OCI-LY1 (cell line): ENCODE measurements at regions not wholly inside any gene's neighbourhood (a gene's known extent, or its start where the extent isn't known, plus 50 kb on each side); places are given as distances from the start of the nearest gene placed in this dataset.

Source experiments
- EZH2 ChIP-seq: fragments of 200-600 bp; sonication (generic), shearing (Covaris generic); IDR thresholded peaks from 2 replicates; pipeline ENCODE4 v1.8.0; 2017; ENCODE audit warnings: borderline replicate concordance, mixed run types, mild to moderate bottlenecking, antibody characterized with exemption, low read length, moderate library complexity, mixed read lengths
- TF ChIP-seq, protein P1 (sequence below): fragments of 200-600 bp; sonication (generic), shearing (Covaris generic); IDR thresholded peaks from 2 replicates; pipeline ENCODE4 v1.5.1; 2017; ENCODE audit warnings: mild to moderate bottlenecking, antibody characterized with exemption, low read length, moderate library complexity, mixed read lengths

DNA sequence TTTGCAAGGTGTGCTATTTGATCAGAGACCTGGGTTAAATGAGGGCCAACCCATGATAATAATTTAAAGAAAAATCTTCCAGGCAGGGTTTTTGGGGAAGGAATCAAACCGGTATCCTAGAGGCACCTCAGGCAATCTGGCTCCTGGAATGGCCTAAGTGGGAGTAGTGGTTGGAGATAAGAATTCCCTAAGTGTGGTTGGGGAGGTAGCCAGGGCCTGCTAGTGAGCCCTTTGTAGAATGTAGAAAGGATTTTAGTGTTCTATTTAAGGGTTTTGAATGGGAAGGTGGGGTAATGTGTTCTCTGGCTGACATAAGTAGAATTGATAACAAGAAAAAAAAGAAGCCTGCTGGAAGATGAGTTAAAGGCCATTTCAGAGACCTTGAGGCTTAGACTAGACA lies 422.2 kb downstream of the XIRP2 start:
- TF ChIP-seq, protein P1, sequence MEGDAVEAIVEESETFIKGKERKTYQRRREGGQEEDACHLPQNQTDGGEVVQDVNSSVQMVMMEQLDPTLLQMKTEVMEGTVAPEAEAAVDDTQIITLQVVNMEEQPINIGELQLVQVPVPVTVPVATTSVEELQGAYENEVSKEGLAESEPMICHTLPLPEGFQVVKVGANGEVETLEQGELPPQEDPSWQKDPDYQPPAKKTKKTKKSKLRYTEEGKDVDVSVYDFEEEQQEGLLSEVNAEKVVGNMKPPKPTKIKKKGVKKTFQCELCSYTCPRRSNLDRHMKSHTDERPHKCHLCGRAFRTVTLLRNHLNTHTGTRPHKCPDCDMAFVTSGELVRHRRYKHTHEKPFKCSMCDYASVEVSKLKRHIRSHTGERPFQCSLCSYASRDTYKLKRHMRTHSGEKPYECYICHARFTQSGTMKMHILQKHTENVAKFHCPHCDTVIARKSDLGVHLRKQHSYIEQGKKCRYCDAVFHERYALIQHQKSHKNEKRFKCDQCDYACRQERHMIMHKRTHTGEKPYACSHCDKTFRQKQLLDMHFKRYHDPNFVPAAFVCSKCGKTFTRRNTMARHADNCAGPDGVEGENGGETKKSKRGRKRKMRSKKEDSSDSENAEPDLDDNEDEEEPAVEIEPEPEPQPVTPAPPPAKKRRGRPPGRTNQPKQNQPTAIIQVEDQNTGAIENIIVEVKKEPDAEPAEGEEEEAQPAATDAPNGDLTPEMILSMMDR = no peak
- TF ChIP-seq EZH2 = no peak
